Ovary (tissue), 7 donors: ENCODE measurements at regions not wholly inside any gene's neighbourhood (a gene's known extent, or its start where the extent isn't known, plus 50 kb on each side); places are given as distances from the start of the nearest gene placed in this dataset.

Source experiments
- DNase-seq, 5 donors: peaks; one replicate each; pipeline ENCODE4 v3.0.0-alpha.2; 2019 to 2020
- H3K27ac ChIP-seq, 2 donors: fragments of 200-600 bp; one replicate each; pipeline versions ENCODE4 v1.5.1 to v1.8.0; 2019 to 2022
- H3K27me3 ChIP-seq: fragments of 200-600 bp; one replicate; pipeline ENCODE4 v1.8.0; 2022
- H3K36me3 ChIP-seq: fragments of 200-600 bp; sonication (generic); one replicate; pipeline ENCODE4 v1.5.1; 2019
- H3K4me1 ChIP-seq: one replicate; pipeline ENCODE4 v1.8.1; 2013; ENCODE audit warnings: mild to moderate bottlenecking, moderate library complexity; ENCODE audit not compliant: insufficient read depth
- H3K4me3 ChIP-seq: fragments of 200-600 bp; sonication (generic); one replicate; pipeline ENCODE4 v1.5.1; 2017
- H3K9me3 ChIP-seq, 2 donors: fragments of 200-600 bp in 1 of 2; sonication (generic) in 1 of 2; one replicate each; pipeline versions ENCODE4 v1.5.1 to v1.8.1; 2013 to 2019; ENCODE audit warnings: mild to moderate bottlenecking in 1 of 2, moderate library complexity in 1 of 2
- EP300 ChIP-seq: sonication (generic); formaldehyde crosslinking; IDR thresholded peaks from one replicate; pipeline ENCODE4 v1.6.1; 2017; ENCODE audit warnings: antibody characterized with exemption
- POLR2A ChIP-seq: fragments of 450-650 bp; IDR thresholded peaks from one replicate; pipeline ENCODE4 v1.6.1; 2017; ENCODE audit warnings: antibody characterized with exemption, mild to moderate bottlenecking, moderate library complexity
- WGBS, 3 donors: extraction: QIAGEN DNeasy Blood & Tissue Kit in 1 of 3; methylation state at CpG; one replicate each; pipeline versions ENCODE4 v1.1.5 to v1.1.7; 2013 to 2017; 5-methylcytosine and 5-hydroxymethylcytosine counted together
- intact Hi-C, 4 donors: fragments of 100-400 bp; cut with DNase I; formaldehyde crosslinking; loops; one replicate each; pipeline versions ENCODE4 v1.11.0 to v1.15.1; 2022 to 2023
- TF ChIP-seq, protein P1 (sequence below), 3 donors: fragments of 450-650 bp in 2 of 3; fragments of 200-600 bp in 1 of 3; IDR thresholded peaks; one replicate each; pipeline versions ENCODE4 v1.5.1 to v1.8.0; 2016 to 2022; ENCODE audit warnings: antibody characterized with exemption in 3 of 3, mild to moderate bottlenecking in 1 of 3
- donor health status: DM: no; HTN: no; CAD: no; lungs with moderate emphysema.
- donor health status: DM: no; HTN: no; CAD: no.
- donor health status: Bipolar disorder and iron deficiency.
- donor health status: DM: no; HTN: no; CAD: no.
- donor health status: DM: yes; HTN: yes; CAD: no.

DNA sequence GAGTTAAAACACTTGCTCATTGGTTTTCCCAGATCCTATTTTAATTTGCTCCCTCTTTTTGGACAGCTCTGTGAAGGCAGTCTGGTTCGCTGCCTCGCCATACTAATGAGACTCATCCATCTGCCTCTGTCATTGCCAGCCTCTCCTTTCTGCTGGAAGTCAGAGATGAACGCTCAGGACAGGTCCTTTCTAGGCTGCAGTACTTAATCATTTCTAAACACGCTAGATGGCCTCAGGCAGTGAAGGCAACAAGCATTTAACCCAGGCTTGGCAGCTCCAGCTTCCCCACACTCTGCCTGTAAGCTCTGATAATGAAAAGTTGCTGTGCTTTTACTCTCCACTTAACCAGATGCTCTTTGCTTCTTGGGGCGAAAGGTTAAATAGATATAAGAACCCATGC lies 286.7 kb upstream of the POU3F2 start:
- Histone ChIP-seq H3K27me3 (no peaks in the 10 kb centered on the region), H3K4me3 (no peak overlapping the region), H3K27ac (no peak overlapping the region), H3K4me1 (no peaks in the 10 kb centered on the region), H3K9me3 (no peaks in the 10 kb centered on the region), H3K36me3 (no peaks in the 10 kb centered on the region)
- no peak for DNase-seq
- intact Hi-C loops = no loop called here
- WGBS, 3 donors = 26 to 34% (median 33%) methylated on average over 5 of the region's 5 CpGs
- TF ChIP-seq POLR2A (no peak), EP300 (no peak)
- TF ChIP-seq, protein P1, sequence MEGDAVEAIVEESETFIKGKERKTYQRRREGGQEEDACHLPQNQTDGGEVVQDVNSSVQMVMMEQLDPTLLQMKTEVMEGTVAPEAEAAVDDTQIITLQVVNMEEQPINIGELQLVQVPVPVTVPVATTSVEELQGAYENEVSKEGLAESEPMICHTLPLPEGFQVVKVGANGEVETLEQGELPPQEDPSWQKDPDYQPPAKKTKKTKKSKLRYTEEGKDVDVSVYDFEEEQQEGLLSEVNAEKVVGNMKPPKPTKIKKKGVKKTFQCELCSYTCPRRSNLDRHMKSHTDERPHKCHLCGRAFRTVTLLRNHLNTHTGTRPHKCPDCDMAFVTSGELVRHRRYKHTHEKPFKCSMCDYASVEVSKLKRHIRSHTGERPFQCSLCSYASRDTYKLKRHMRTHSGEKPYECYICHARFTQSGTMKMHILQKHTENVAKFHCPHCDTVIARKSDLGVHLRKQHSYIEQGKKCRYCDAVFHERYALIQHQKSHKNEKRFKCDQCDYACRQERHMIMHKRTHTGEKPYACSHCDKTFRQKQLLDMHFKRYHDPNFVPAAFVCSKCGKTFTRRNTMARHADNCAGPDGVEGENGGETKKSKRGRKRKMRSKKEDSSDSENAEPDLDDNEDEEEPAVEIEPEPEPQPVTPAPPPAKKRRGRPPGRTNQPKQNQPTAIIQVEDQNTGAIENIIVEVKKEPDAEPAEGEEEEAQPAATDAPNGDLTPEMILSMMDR (IDR thresholded peaks at IDR 0.05) = no peak

DNA sequence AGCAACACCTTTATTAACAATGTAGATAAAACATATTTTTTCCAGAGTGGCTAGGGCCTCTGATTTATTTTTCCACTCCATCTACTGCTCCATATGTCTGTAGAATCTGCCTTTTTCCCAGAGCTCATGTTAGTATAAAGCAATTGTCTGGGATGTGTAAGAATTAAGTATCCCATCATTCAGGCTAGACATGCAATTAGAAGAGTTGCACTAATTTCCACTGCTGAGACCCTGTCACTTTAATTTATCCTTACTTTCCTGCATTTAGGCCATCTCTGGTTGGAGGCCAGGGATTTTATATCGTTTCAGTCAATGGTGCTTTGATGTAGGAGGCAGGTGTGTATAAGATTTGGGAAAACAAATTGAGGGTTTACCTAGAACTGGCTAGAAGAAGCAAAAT lies 286.1 kb upstream of the POU3F2 start:
- no peaks in the 10 kb centered on the region for H3K9me3 ChIP-seq
- H3K4me3 ChIP-seq = no peak overlapping the region
- DNase-seq = no peak
- H3K36me3 ChIP-seq = no peaks in the 10 kb centered on the region
- H3K4me1 ChIP-seq = no peaks in the 10 kb centered on the region
- WGBS, 3 donors = 25 to 35% (median 27%) methylated on average over 1 of the region's 1 CpG
- no peak overlapping the region for H3K27ac ChIP-seq
- TF ChIP-seq, protein P1 (IDR thresholded peaks at IDR 0.05) = no peak
- TF ChIP-seq POLR2A = no peak
- no peak for TF ChIP-seq EP300
- H3K27me3 ChIP-seq = no peaks in the 10 kb centered on the region
- intact Hi-C loops = no loop called here

DNA sequence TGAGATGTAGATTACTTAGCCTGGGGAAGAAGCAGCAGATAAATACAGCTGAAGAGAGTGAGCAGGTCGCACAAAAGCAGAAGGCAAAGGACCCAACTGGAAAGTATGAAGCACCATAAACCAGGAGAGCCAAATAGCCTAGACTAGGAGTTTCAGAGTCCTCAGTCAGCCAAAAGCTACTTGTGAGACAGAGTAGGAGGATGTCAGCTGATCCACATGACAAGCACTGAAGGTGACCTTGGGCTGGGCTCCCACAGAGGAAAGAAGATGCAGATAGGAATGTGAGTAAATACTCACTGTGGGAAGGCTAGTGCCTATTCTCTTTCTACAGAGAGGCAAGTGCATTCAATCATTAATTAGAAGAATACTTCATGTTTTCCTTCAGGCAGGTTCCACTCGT lies 274.0 kb upstream of the POU3F2 start:
- 62 to 73% (median 70%) methylated on average over 2 of the region's 2 CpGs for WGBS, 3 donors
- intact Hi-C loops = no loop called here
- no peak overlapping the region for H3K4me3 ChIP-seq
- no peak for DNase-seq
- H3K27me3 ChIP-seq = no peaks in the 10 kb centered on the region
- H3K36me3 ChIP-seq = no peaks in the 10 kb centered on the region
- no peaks in the 10 kb centered on the region for H3K9me3 ChIP-seq
- H3K27ac ChIP-seq = no peak overlapping the region
- no peak for TF ChIP-seq EP300
- TF ChIP-seq, protein P1 (IDR thresholded peaks at IDR 0.05) = no peak
- TF ChIP-seq POLR2A = no peak
- H3K4me1 ChIP-seq = no peaks in the 10 kb centered on the region

DNA sequence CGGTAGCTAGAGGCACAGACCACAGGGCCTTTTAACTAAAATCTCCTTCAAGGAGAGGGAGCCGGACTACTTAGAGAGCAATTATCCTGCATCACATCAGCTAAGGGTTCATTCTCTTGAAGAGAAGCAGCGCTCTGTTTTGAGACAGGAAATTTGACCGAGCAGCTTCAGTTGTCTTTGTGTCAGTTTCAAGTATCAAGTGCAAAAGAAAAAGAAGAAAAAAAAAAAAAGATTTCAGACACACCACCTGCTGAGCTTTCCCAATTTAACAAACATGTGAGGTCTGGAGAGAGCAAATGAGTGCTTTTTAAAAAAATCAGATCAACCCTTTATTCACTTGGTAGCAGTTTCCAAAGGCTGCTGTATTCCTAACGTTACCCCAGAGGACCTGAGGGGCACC lies 273.5 kb upstream of the POU3F2 start:
- H3K9me3 ChIP-seq = no peaks in the 10 kb centered on the region
- no peaks in the 10 kb centered on the region for H3K36me3 ChIP-seq
- TF ChIP-seq EP300 (no peak), POLR2A (no peak)
- TF ChIP-seq, protein P1 (IDR thresholded peaks at IDR 0.05) = no peak
- WGBS, 3 donors = 78 to 85% (median 82%) methylated on average over 5 of the region's 5 CpGs
- no peaks in the 10 kb centered on the region for H3K4me1 ChIP-seq
- H3K27me3 ChIP-seq = no peaks in the 10 kb centered on the region
- H3K4me3 ChIP-seq = no peak overlapping the region
- no peak for DNase-seq
- intact Hi-C loops = no loop called here
- no peak overlapping the region for H3K27ac ChIP-seq

DNA sequence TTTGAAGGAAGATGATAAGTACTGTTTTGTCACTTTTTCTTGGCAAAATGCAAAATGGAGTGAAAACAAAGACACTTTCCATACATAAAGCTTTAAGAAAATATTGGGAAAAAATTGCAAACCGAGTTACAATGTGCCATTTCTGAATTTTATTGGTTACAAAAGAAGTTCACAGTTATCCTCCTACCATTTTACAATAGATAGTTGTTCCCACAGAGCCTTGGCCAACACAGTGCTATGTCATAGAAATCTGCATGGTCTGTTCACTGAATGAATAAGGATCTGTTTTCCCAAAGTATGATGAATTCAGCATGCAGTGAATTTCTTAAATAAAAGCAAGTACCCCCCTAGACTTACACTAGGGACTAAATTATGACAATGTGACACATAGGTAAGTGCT lies 268.2 kb upstream of the POU3F2 start:
- Histone ChIP-seq H3K4me1 (no peaks in the 10 kb centered on the region), H3K27me3 (no peaks in the 10 kb centered on the region), H3K9me3 (no peaks in the 10 kb centered on the region), H3K4me3 (no peak overlapping the region), H3K36me3 (no peaks in the 10 kb centered on the region), H3K27ac (no peak overlapping the region)
- intact Hi-C loops = no loop called here
- DNase-seq = no peak
- TF ChIP-seq EP300 (no peak), POLR2A (no peak)
- TF ChIP-seq, protein P1 (IDR thresholded peaks at IDR 0.05) = no peak
- 43 to 49% (median 44%) methylated on average over 1 of the region's 1 CpG for WGBS, 3 donors
